Stimulated activated CD8-positive, alpha-beta memory T cell treated with anti-CD3 and anti-CD28 coated beads, Interleukin-15, amount 100 ng/mL, for 48 hours (primary cell): ENCODE measurements at regions not wholly inside any gene's neighbourhood (a gene's known extent, or its start where the extent isn't known, plus 50 kb on each side); places are given as distances from the start of the nearest gene placed in this dataset.
"Not testable (repeated sequence)": the region's sequence is repeated elsewhere in the genome, so short reads cannot be mapped to it uniquely, and the experiment has no call there.

Experiments
- DNase-seq, 2 donors: peaks; one replicate each; pipeline ENCODE4 v3.0.0-alpha.2; 2020; ENCODE audit warnings: low read depth in 2 of 2

- DNase-seq = no peak
These were observed 122.9 kb upstream of the NTF3 start for GRCh38 chr12:5308996-5309395.

GRCh38 chr12:5309654-5310053 lies 122.3 kb upstream of the NTF3 start:
- DNase-seq = no peak

- no peak for DNase-seq
These were observed 121.8 kb upstream of the NTF3 start for GRCh38 chr12:5310151-5310550.

- no peak for DNase-seq
These were observed 114.4 kb upstream of the NTF3 start for GRCh38 chr12:5317556-5317955.

- DNase-seq = no peak
These were observed 113.0 kb upstream of the NTF3 start for GRCh38 chr12:5318874-5319273.

DNA sequence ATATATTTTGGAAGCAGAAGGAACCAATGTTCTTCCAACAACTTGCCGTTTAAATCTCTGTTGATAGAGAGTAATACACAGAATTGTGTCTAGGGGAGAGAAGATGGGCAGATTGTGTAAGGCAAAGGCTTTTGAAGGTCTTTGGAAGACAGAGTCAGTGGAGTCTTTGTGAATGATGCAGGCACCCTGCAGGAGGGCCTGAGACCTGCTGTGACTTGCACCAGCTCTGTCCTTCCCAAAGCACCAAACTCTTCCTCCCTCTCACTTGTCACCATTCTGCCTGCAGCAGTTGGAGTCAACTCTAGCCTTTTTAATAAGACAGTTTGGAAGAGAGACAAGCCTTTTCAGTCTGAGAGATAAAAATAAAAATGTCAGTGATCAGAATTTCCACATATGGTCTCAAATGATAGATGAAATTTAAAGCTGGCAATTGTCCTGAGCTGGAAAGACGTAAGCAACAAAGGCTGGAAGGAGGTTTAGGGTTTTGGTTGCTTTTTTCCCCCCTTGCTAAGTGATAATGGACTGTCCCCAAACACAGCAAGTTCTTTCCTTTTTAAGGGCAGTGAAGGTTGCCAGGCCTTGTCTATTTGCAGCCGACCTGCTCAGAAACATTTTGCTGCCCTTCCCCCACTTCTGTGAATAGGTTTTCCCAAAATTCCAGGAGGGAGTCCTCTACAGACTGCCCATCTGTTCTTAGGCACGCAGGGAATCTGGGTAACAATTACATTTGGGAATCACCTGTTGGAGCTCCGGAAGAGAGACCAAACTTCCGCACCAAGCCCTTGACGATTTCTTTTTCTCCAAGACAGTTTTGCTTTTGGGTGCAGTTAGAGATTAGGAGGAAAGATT lies 103.0 kb upstream of the NTF3 start:
- no peak for DNase-seq

DNA sequence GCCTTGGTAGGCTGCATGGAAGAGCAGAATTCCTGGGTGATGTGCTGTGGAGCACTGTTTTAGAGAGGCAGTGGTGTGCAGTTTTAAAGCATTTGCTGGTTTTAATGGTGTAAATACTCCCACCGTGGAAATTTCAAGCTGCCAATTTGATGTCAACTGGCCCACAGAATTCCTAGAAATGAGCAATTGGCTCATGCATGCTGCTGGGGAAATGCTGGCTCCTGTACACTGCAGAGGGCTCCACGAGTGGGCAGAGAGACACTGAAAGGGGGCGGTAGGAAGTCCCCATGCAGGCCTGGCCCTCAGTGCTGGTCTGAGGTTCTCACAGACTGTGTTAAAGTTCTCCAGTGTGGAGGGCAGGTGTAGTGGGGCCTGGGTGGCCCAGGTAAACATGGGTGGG lies 99.4 kb upstream of the NTF3 start:
- DNase-seq = no peak

GRCh38 chr12:5333096-5333495 lies 98.8 kb upstream of the NTF3 start:
- no peak for DNase-seq

DNA sequence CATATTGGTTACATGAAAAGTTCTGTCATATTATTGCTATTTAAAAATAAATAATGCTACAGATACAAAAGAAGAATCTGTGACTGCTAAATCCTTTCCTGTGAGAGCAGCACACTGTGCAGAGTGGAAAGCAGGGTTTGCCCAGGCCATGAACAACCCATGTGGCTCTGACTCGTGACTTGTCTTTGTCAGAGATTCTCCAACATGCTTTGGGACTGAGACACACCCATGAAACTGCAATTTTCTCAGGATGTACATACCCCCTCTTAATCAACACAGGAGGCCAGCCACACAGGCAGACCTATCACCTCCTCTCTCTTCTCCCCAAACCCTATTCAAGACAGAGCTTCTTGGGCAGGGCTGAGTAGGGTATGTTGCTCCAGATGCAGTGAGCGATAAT lies 96.8 kb upstream of the NTF3 start:
- no peak for DNase-seq

DNA sequence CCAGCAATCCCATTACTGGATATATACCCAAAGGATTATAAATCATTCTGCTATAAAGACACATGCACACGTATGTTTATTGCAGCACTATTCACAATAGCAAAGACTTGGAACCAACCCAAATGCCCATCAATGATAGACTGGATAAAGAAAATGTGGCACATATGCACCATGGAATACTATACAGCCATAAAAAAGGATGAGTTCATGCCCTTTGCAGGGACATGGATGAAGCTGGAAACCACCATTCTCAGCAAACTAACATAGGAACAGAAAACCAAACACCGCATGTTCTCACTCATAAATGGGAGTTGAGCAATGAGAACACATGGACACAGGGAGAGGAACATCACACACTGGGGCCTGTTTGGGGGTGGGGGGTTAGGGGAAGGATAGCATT lies 90.8 kb upstream of the NTF3 start:
- not testable (repeated sequence) for DNase-seq

DNA sequence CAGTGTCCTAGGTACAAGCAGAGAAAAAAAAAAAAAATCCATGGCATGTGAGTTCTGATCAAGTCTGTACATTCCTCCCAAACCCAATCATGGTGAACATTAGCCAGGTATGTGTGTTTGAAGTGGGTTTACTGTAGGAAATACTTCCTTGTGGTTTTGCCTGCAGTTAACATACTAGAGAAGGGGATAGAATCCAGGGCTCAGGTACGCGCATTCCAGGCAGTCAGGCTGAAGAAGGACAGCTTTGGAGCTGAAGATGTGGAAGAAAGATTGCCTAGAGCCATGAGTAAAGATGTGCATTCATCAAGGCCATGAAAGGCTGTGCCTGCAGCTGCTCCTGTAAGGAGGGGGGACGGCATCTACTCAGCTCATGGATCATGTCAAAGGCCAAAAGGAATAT lies 88.2 kb upstream of the NTF3 start:
- DNase-seq = no peak

DNA sequence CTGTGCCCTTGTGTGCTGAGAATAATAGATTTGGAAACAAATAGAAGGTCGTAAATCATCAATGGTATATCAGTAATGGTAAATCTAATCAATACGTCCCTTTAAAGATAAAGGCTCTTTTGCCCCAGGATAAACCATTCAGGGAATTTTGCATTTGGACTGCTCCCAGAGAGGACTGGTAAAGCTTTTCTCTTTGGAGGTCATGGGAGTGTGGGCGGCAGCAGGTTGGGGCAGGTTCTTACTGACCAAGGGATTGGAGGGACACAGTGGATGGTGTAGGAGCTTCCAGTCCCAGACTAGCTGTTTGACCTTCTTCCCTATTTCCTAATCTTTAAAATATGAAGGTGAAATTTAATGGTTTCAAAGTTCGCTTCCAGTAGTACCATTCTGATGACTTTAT lies 87.8 kb upstream of the NTF3 start:
- DNase-seq = no peak

DNA sequence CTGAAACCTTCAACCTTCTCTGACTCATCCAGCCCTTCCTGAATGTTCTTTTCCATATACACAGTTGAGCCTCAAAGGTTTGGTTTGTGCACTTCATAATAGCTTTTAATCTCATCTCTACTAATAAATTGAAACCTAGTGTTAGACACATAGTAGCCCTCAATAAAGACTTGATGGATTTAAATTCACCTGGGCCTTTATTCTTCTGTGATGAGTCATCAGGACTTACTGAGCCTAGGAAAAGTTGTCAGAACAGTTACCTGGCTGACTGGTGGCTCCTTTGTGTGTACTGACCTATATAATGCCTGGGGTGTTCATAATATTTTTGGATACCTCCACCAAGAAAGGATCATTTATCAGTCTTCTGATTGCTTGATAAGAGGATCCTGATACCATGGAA lies 86.4 kb upstream of the NTF3 start:
- no peak for DNase-seq

GRCh38 chr12:5348057-5348456 lies 83.9 kb upstream of the NTF3 start:
- DNase-seq = no peak

- no peak for DNase-seq
These were observed 83.4 kb upstream of the NTF3 start for GRCh38 chr12:5348491-5348890.

DNA sequence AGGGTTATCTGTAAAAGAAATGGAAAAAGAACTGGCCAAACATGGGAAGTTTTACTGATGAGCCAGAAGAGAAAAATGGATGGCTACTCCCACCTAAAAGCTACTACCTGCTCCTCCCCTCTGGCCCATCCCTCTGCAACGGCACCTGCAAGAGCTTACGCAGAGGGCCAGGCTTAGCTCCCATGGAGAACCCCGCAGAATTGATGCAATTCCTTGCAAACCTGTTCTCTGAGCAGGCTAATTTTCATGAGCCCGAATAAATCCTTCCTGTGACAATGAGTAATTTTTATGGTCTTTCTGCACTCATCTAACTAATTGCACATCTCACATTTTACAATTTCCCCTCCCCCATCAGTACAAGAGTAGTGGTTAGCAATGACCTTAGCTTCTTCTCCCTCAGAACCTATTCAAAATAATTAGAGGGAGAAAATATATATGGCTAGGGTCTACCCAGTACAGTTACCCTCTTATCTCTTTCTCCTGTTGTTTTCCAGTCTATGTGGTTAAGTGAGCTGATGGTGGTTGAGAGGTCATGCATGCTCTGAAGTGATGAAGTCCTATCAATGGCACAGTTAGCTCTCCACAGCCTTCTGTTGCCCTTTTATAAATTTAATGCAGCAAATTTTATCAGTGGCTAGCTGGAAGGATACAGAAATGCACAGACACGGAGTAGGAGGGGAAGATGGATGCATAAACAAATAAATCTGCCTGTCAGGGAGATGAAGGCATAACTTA lies 67.7 kb upstream of the NTF3 start:
- no peak for DNase-seq

DNA sequence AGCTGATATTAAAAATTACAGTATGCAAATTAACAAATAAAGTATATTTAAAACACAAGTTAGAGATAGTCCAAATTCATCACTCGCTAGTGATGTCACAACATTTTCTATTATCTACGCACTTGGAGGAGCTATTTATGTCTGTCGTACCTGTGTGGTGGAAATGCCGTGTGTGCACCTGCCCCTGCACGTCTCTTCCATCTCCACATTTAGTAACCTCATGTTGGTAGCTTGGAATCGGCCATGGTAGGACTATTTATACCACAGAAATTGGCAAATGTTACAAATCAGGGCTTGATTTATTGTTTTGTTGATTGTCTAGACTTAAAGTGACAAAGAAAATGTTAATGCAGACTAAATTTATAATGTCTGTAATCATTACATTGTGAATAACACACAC lies 62.6 kb upstream of the NTF3 start:
- no peak for DNase-seq

GRCh38 chr12:5371631-5372030 lies 60.3 kb upstream of the NTF3 start:
- no peak for DNase-seq

DNA sequence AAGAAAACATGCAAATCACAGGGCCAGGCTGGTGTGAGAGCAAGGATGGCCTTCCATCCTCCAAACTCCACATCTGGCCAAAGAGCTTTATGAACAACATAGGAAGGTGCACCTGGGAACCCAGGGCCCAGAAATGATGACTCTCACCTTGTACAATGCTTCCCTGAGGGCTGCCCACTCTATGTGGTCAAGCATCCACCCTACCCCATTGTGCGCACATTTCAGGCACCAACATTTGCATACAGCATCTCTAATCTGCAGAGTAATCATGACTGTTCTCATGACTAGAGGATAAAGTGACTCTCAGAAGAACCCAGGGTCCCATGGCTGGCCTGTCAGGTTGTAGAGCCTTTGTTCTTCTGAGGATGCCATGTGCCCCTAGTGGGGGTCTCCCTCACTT lies 57.2 kb upstream of the NTF3 start:
- no peak for DNase-seq

DNA sequence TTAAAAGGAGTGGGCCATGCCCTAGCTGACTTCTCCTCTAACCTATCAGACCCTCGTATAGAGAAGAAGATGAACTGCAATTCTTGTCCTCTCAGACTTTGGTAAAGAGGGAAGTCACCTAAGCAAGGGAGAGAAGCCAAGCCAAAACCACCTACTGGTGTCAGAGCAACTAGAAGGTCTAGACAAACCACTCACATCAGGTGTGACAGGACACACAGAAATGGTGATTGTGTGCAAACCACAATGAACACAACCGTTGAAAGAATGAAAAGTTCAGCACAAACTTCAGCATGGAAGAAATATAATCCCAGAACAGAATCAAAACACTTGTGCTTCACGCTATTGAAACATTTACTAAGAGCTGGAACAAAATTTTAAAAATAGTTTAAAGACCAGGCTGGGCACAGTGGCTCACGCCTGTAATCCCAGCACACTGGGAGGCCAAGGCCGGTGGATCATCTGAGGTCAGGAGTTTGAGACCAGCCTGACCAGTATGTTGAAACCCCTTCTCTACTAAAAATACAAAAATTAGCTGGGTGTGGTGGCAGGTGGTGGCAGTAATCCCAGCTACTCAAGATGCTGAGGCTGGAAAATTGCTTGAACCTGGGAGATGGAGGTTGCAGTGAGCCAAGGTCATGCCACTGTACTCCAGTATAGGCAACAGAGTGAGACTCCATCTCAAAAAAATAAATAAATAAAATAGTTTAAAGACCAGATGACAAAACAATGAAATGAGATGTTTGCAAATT lies 56.2 kb upstream of the NTF3 start:
- DNase-seq = no peak

- no peak for DNase-seq
These were observed 55.2 kb upstream of the NTF3 start for GRCh38 chr12:5376591-5377207.

GRCh38 chr12:5377997-5378592 lies 53.8 kb upstream of the NTF3 start:
- DNase-seq = no peak
